ENCODE measurements at regions not wholly inside any gene's neighbourhood (a gene's known extent, or its start where the extent isn't known, plus 50 kb on each side); places are given as distances from the start of the nearest gene placed in this dataset.

DNA sequence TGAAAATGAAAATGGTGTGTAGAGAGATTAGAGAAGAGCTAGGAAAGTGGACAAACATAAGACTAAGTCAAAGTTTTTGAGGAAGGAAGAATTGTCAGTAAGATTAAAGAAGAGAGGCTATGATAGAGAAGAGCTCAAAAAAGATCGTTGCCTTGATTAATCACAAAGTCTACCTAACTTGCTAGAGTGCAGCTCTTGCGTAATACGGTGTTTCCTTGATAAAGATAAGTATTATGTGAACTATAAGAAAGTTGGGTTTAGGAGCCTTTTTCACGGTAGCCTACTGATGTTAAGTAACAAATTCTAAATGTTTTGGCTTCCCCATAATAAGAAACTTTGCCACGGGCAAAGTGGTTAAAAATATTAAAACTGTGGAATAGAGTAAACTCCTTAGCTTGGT lies 226.4 kb upstream of the NRXN1 start:
- Histone ChIP-seq H3K27me3 (ENCODE audit: control insufficient read depth, insufficient read depth, low read length) (no peaks in the 10 kb centered on the region), H3K4me3 (ENCODE audit: low read depth, low read length) (no peak overlapping the region), H3K36me3 (ENCODE audit: control insufficient read depth, insufficient read depth, low read length) (no peaks in the 10 kb centered on the region)
- TF ChIP-seq, protein P1, sequence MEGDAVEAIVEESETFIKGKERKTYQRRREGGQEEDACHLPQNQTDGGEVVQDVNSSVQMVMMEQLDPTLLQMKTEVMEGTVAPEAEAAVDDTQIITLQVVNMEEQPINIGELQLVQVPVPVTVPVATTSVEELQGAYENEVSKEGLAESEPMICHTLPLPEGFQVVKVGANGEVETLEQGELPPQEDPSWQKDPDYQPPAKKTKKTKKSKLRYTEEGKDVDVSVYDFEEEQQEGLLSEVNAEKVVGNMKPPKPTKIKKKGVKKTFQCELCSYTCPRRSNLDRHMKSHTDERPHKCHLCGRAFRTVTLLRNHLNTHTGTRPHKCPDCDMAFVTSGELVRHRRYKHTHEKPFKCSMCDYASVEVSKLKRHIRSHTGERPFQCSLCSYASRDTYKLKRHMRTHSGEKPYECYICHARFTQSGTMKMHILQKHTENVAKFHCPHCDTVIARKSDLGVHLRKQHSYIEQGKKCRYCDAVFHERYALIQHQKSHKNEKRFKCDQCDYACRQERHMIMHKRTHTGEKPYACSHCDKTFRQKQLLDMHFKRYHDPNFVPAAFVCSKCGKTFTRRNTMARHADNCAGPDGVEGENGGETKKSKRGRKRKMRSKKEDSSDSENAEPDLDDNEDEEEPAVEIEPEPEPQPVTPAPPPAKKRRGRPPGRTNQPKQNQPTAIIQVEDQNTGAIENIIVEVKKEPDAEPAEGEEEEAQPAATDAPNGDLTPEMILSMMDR (IDR thresholded peaks at IDR 0.05; ENCODE audit: insufficient read depth, low read length, poor library complexity, severe bottlenecking): no peak
- DNase-seq (ENCODE audit: low read depth): no peak

DNA sequence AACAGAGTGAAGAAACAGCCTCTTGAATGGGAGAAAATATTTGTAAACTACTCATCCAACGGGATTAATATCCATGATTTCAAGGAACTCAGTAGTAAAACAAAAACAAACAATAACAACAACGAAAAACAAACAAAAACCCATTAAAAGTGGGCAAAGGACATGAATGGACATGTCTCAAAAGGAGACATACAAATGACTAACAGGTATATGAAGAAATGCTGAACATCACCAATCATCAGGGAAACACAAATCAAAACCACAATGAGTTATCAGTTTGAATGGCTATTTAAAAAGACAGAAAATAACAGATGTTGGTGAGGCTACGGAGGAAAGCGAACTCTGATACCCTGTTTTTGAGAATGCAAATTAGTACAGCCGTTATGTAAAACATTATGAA lies 224.8 kb upstream of the NRXN1 start:
- no peak for DNase-seq (ENCODE audit: low read depth)
- Histone ChIP-seq H3K36me3 (ENCODE audit: control insufficient read depth, insufficient read depth, low read length) (no peaks in the 10 kb centered on the region), H3K27me3 (ENCODE audit: control insufficient read depth, insufficient read depth, low read length) (no peaks in the 10 kb centered on the region), H3K4me3 (ENCODE audit: low read depth, low read length) (no peak overlapping the region)
- TF ChIP-seq, protein P1 (IDR thresholded peaks at IDR 0.05; ENCODE audit: insufficient read depth, low read length, poor library complexity, severe bottlenecking): no peak

DNA sequence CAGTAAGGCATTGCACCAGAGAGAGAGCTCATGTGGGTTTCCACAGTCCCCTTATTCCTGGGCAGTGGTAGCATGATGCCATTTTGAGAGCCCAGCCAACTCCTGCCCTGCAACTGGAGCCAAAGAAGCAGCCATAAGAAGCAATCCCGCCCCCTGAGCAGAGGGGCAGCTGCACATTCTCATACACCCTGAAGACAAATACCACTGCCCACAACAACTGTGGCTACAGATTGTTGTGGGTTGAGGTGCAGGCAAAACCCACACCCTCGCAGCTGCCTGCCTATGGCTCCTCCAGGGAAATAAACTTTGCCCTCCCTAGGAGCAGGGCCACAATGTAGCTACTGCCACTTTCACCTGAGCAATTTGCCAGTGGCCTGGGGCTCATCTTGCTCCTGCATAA lies 219.4 kb upstream of the NRXN1 start:
- H3K4me3 ChIP-seq (ENCODE audit: low read depth, low read length): no peak overlapping the region
- TF ChIP-seq, protein P1 (IDR thresholded peaks at IDR 0.05; ENCODE audit: insufficient read depth, low read length, poor library complexity, severe bottlenecking): no peak
- no peaks in the 10 kb centered on the region for H3K27me3 ChIP-seq (ENCODE audit: control insufficient read depth, insufficient read depth, low read length)
- no peak for DNase-seq (ENCODE audit: low read depth)
- H3K36me3 ChIP-seq (ENCODE audit: control insufficient read depth, insufficient read depth, low read length): no peaks in the 10 kb centered on the region

DNA sequence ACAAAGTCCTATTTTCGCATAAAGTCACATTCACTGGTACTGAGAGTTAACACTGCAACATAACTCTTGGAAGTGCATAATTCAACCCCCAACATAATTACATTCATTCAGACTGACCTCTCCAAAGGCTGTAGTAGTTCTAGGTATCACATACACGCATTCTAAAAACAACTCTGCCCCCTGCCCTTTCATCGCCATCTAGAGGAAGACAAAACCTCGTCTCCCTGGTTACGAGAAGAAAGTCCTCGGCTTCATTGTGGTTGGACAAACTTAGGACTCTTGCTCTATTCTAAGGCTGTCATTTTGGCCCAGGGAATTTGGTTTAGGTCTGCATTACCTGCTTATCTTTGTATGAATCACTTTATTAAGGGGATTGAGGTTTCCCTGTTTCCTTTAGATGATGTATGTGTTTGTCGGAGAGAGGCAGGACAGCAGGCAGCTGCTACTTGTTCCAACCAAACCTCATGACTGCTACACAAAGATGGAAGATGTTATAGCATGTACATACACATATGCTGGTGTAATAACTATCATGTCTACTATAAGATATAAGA lies 215.4 kb upstream of the NRXN1 start:
- DNase-seq (ENCODE audit: low read depth): no peak
- TF ChIP-seq, protein P1 (IDR thresholded peaks at IDR 0.05; ENCODE audit: insufficient read depth, low read length, poor library complexity, severe bottlenecking): no peak

DNA sequence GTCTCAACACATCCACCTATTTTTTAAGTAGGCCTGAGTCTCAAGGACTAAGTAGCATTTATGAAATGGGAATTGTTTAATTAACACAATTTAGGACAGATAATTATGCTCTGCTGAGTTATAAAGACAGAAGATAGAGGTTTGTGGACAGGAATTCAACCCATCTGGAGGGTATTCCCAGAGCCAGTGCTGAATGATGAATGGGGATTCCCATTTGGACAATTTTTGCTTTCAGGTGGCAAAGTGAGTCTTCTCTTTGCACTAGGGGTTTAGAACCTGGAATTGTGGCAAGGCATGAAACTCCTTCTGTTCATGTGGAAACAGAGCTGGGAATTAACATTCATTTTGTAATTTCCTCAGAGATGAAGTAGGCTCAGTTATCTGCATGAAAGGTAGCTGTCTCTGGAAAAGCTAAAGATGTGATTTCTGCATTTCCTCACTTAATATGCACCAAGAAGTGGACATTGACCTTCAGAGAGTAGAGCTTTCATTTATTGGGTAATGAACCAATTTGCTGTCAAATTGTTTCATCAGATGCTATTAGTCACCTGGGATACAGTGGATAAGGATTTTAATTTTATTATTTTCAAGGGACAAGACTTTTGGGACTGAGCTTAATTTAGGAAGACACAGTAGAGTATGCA lies 212.1 kb upstream of the NRXN1 start:
- TF ChIP-seq, protein P1 (IDR thresholded peaks at IDR 0.05; ENCODE audit: insufficient read depth, low read length, poor library complexity, severe bottlenecking): no peak
- H3K27me3 ChIP-seq (ENCODE audit: control insufficient read depth, insufficient read depth, low read length): no peaks in the 10 kb centered on the region
- no peaks in the 10 kb centered on the region for H3K36me3 ChIP-seq (ENCODE audit: control insufficient read depth, insufficient read depth, low read length)
- no peak overlapping the region for H3K4me3 ChIP-seq (ENCODE audit: low read depth, low read length)
- DNase-seq (ENCODE audit: low read depth): no peak

More for the DNA sequence above, 215.4 kb upstream of the NRXN1 start:
- Histone ChIP-seq H3K4me3 (ENCODE audit: low read depth, low read length) (no peak overlapping the region), H3K27me3 (ENCODE audit: control insufficient read depth, insufficient read depth, low read length) (no peaks in the 10 kb centered on the region), H3K36me3 (ENCODE audit: control insufficient read depth, insufficient read depth, low read length) (no peaks in the 10 kb centered on the region)
